ENCODE measurements at regions not wholly inside any gene's neighbourhood (a gene's known extent, or its start where the extent isn't known, plus 50 kb on each side); places are given as distances from the start of the nearest gene placed in this dataset.

- TF ChIP-seq CTCF (conservative IDR thresholded peaks at IDR 0.05) (no peak), ZFX (IDR thresholded peaks at IDR 0.05) (no peak)
Measured at GRCh38 chr14:86847140-86847539, 1145.8 kb downstream of the GALC start.

All from C4-2B (cell line).